Stimulated activated effector memory CD8-positive, alpha-beta T cell treated with anti-CD3 and anti-CD28 coated beads, Interleukin-12 subunit alpha, Interleukin-12 subunit beta, amount 100 ng/mL, for 72 hours (primary cell): ENCODE measurements at regions not wholly inside any gene's neighbourhood (a gene's known extent, or its start where the extent isn't known, plus 50 kb on each side); places are given as distances from the start of the nearest gene placed in this dataset.
"Not testable (repeated sequence)": the region's sequence is repeated elsewhere in the genome, so short reads cannot be mapped to it uniquely, and the experiment has no call there.

Experiments used
- ATAC-seq: fragments of 150-1000 bp; cut with Tn5 transposase; 2 replicates; pipeline ENCODE4 v1.10.0; 2021
- DNase-seq, 2 donors: peaks; one replicate each; pipeline ENCODE4 v3.0.0; 2021 to 2022; ENCODE audit warnings: low spot score in 2 of 2
- H3K27ac Mint-ChIP-seq: one replicate; pipeline ENCODE4 v1.8.0; 2022; ENCODE audit warnings: mild to moderate bottlenecking, mixed read lengths
- H3K36me3 Mint-ChIP-seq: one replicate; pipeline ENCODE4 v1.8.0; 2022; ENCODE audit warnings: mild to moderate bottlenecking, mixed read lengths
- H3K4me1 Mint-ChIP-seq: one replicate; pipeline ENCODE4 v1.8.0; 2022; ENCODE audit warnings: mixed read lengths
- H3K4me3 Mint-ChIP-seq: one replicate; pipeline ENCODE4 v1.8.0; 2022; ENCODE audit warnings: mild to moderate bottlenecking, mixed read lengths
- H3K9me3 Mint-ChIP-seq: one replicate; pipeline ENCODE4 v1.8.0; 2022; ENCODE audit warnings: mixed read lengths

DNA sequence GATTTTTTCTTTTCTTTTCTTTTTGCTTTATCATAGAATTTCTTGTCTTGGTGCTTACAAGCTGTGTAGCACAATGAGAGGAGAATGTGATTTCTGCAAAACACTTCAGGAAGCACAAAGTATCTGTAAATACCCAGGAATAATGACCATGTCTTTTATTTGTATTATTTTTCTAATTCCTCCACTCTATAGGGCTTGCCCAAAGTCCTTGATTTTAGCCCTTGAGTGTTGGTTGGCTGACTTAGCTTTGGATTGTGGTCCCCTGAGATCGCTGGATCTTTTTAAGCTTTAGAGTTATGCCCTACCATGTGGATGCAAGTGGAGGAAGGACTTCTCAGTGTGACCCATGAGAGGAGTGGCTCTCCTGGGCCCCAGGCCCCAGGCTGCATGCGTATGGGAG is 52.2 kb downstream of the HOXC4 start:
- H3K27ac Mint-ChIP-seq, H3K36me3 Mint-ChIP-seq, H3K4me1 Mint-ChIP-seq, DNase-seq, H3K9me3 Mint-ChIP-seq, ATAC-seq, H3K4me3 Mint-ChIP-seq: not testable (repeated sequence)

DNA sequence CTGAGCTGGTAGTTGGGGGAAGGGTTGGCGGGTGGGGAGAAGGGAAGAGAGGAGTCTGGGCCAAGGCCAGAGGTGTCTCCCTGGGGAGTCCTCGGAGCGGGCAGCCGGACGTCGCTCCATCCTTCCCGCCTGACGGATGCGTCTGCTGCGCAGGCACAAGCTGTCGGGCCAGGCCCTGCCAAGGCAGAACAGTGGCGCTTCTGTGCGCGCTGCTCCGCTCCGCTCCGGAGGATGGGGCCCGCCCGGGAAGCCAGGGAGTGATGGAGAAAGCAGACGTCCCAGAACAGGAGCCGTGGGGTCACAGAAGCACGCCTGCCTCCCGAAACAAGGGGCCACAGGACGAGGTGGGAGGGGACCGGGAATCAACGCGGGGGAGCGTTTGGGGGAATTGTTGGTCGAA is 52.6 kb downstream of the HOXC4 start:
- H3K4me3 Mint-ChIP-seq, H3K9me3 Mint-ChIP-seq, ATAC-seq, H3K27ac Mint-ChIP-seq, DNase-seq, H3K4me1 Mint-ChIP-seq, H3K36me3 Mint-ChIP-seq: not testable (repeated sequence)

DNA sequence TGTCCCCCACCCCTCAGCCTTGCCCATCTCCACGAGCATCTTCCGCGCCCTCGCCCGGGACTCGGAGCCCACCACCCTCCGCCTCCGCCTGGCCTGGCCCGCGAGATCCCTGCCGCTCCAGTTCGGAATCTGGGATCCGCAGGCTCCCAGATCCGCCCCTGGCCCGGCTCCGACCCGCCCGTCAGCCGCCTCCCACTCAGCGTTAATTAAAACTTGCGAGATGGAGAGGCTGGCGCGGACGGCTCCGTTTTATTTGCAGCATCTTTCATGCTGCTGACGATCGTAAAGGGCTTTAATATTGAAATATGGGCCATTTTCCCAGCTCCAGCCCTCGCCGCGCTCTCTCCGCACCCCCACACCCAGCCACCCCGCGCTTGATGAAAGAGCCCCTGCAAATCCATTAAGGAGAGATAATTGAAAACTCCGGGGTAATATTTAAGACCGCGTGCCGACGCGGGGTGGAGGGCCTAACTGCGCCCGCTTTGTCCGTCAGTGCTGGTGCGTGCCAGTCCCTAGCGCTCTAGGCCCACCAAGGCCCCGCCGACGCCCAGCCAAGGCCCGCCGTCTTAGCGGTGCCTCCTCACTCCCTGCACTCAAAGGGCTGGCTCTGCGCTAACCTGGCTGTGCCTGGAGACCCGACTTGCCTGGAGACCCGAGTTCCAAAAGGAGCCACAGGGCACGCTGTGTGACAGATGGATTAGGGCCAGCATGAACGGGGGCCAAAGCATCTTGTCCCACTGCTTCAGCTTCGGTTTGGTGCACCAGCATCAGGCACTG is 53.4 kb downstream of the HOXC4 start:
- not testable (repeated sequence) for DNase-seq, H3K4me1 Mint-ChIP-seq, ATAC-seq, H3K36me3 Mint-ChIP-seq, H3K4me3 Mint-ChIP-seq, H3K27ac Mint-ChIP-seq, H3K9me3 Mint-ChIP-seq

DNA sequence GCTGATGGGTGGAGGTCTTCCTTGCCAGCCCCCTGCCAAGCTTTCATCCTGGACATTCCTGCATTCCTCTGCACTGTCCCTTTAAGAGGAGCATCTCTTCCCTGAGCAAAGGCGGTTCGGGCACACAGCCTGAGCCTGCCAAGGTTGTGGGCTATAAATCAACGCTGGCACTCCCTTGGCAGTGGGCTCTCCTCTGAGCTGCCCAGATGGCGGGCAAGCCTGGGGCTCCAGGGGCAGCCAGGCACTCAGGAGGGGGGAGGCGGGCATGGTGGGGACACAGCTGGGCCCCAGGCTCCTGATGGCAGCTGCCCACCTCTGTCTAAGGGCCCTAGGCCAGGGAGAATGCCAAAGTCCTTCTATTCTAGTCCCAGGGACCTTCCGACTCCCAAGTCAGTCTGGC is 58.7 kb downstream of the HOXC4 start:
- H3K9me3 Mint-ChIP-seq, ATAC-seq, H3K4me1 Mint-ChIP-seq, H3K36me3 Mint-ChIP-seq, H3K4me3 Mint-ChIP-seq, H3K27ac Mint-ChIP-seq, DNase-seq: not testable (repeated sequence)

DNA sequence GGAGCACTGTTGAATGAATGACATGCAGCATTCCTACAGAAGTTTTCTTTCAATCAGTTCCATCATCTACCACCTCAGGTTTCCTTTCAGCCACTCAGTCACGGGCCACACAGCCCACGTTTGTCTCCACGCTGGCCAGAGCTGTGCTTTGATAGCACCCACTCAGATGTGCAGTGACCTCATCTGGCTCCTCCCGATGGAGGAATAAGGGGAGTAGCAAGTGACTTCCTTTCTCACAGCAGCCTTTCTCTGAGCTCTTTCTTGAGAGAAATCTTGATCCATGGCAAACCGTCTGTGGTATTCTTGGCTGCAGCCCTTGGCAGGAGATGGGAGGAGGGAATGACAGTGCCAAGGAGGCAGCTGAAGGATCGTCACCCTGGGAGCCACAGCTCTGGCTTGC is 62.4 kb downstream of the HOXC4 start:
- DNase-seq, H3K36me3 Mint-ChIP-seq, ATAC-seq, H3K4me1 Mint-ChIP-seq, H3K4me3 Mint-ChIP-seq, H3K9me3 Mint-ChIP-seq: not testable (repeated sequence)
- H3K27ac Mint-ChIP-seq = peak overlapping the region; percentile 17

DNA sequence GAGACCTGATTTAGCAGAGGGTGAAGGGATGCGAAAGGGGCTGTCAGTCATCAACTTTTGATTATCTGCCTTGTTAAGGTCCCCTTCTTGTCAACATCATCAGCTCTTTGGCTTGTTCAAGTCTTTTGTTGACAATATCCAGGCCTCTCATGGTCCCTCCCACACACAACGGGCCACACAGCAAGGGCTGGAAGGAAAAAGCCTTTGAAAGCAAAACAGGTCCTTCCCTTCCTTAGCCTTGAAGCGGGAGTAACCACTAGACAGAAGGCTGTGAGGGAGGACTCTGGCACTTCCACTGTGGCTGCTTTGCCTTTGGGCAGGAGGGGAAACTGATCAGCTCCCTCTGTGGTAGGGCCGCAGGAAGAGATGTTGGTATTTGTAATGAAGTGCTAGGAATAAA is 63.8 kb downstream of the HOXC4 start:
- H3K4me1 Mint-ChIP-seq, H3K27ac Mint-ChIP-seq, H3K4me3 Mint-ChIP-seq, H3K36me3 Mint-ChIP-seq, DNase-seq, H3K9me3 Mint-ChIP-seq, ATAC-seq: not testable (repeated sequence)

DNA sequence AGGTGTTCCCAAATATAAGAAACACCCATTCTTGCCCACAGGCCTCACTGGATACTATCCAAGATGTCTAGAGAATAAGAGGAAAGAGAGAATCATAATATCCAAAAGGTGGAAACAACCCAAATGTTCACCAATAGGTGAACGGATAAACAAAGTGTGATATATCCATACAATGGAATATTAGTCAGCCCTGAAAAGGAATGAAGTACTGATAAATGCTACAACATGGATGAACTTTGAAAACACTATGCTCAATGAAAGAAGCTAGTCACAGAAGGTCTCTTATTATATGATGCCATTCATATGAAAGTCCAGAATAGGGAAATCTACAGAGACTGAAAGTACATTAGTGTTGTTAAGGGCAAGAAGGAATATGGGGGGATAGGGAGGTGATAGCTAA is 65.4 kb downstream of the HOXC4 start:
- H3K9me3 Mint-ChIP-seq, ATAC-seq: not testable (repeated sequence)

DNA sequence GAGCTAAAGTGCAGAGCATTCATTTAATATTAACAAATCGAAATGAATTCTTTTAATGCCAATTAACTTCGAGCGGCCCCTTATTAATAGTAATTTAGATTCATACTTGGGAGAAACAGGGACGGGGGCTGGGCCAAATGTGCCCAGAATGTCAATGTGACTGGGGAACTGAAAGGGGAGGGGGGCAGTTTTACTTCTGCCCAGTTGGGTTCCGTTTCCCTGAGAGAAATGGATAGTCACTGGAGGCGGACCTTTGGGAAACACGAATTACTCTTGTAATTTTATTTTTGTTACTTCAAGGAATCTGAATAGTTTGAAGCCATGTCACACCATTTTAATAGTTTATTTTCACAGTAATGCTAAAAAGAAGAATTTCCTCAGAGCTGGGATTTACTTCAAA is 64.8 kb downstream of the SMUG1 start:
- ATAC-seq, H3K9me3 Mint-ChIP-seq, H3K4me3 Mint-ChIP-seq, H3K36me3 Mint-ChIP-seq, H3K27ac Mint-ChIP-seq, DNase-seq: not testable (repeated sequence)
- H3K4me1 Mint-ChIP-seq = peaks cover 24% of the 10 kb centered on the region

More for the DNA sequence above, 65.4 kb downstream of the HOXC4 start:
- H3K27ac Mint-ChIP-seq, H3K4me1 Mint-ChIP-seq, H3K4me3 Mint-ChIP-seq, H3K36me3 Mint-ChIP-seq, DNase-seq: not testable (repeated sequence)

DNA sequence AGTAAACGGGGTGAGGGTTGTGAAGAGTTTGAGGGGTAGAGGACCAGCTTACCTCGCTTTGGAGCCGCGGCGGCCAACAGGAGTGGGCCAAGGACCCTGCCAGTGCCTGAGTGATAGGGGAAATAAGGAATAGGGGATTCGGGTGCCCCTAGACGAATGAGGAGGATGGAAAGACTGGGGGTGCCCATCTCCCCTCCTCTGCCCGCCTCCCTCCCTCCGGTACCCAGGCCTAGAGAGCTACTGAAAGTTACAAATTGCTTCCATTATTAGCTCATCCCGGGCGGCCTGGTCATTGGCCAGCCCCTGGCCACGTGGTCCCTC is 63.1 kb downstream of the SMUG1 start:
- H3K27ac Mint-ChIP-seq, H3K36me3 Mint-ChIP-seq, DNase-seq, H3K9me3 Mint-ChIP-seq: not testable (repeated sequence)
- Mint-ChIP-seq H3K4me1 (peaks cover 24% of the 10 kb centered on the region), H3K4me3 (peak overlapping the region; percentile 69)
- ATAC-seq = peak; percentile 26

DNA sequence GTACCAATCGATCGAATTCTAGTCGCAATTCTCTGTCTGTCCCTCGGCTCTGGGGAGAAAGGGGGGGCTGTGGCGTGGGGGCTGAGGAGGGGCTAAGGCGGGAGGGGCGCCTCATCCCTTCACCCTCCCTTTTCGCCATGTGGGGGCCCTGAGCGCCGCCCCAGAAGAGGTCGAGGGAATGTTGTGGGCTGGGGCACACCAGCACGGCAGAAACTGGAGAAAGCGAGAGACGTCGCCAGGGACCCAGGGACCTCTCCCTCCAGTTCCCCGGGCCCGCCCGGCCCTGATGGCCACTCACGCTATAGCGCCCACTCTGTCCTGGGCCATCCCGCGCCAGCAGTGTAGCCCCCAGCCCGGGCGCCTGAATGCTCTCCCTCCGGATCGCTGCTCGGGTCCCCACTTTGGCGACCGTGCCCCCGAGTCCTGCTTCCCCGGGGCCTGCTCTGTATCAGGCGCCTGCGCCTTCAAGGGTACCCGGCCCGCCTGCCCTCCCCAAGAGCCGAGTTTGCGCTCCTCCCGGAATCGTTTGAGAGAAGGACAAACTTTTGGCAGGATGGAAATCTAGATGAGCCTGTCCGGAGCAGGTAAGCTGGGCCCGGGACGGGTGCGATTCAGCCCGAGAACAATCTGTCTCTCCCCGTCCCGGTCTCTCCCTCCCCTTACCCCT is 62.6 kb downstream of the SMUG1 start:
- Mint-ChIP-seq H3K4me3 (peak overlapping the region; percentile 69), H3K36me3 (no peaks in the 10 kb centered on the region), H3K27ac (peak overlapping the region; percentile 6), H3K4me1 (peaks cover 24% of the 10 kb centered on the region), H3K9me3 (no peaks in the 10 kb centered on the region)
- ATAC-seq (peak; percentile 58), DNase-seq (no peak)

DNA sequence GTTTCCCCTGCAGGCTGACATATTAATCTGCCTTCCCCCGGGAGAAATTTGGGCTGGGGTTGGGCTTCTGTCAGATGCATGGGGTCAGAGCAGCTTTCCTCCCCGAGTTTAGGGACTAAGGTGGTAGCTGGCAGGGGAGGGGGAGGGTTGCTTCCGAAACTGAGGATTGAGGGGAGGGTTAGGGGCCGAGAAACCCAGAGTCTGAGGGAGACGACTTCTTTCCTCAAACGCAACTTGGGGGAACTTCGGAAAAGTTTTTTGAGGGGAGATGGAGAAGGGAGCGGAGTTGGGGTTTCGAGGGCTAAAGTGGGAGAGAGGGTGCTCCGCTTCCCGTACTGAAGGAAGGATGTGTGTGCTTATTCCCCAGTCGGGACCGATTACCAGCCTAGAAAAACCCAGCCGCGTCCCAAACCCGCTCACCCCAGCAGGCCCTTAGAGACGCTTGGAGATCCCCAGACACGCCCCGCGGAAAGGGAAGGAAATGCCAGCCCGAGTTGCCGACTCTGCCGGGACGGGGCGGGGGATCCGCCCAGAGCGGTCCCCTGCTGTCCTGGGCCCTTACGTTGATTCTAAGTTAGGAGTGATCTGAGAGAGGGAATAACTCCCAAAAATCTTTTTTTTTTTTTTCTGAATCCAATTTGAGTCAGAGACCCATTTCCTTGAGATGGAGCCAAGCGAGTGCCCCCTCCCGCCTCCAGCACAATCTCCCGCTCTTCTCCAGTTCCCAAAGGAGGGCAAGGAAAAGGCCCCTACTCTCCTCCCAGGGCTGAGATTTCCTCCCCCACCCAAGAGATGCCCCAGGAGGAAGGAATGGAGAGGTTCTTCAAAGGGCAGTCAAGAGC is 61.9 kb downstream of the SMUG1 start:
- DNase-seq = no peak
- peaks cover 24% of the 10 kb centered on the region for H3K4me1 Mint-ChIP-seq
- H3K4me3 Mint-ChIP-seq = peak overlapping the region; percentile 69

DNA sequence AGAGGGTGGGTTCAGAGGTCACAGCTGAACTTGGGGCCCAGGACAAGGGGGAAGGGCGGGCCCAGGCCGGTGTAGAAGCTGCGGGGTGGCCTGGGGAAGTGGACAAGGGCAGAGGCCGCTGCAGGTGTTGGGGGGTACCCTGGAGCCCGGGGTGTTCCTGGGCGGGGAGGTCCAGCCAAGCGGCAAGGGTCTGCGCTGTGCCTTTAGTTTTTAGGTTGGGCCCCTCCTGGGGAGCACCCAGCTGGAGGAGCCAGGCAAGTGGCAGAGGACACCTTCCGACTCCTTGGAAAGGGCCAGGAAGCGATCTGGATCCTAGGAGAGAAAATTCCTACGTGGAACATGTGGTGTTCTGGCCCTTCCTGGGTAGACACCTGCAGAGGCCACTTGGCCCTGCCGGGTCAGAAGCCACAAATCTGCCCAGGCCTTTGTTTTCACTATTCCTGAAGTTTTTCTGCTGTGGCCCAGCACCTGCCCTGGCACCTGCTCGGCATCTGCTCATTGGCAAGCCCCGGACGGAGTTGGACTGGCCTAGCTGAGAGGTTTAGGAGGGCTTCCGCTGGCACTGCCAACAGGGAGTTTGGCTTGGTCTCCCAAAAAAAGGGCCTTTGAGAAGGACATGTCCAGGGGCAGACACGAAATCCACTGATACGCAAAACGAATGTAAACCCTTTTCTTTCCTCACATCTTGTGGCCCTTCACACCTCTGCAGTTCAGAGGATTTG is 61.1 kb downstream of the SMUG1 start:
- peaks cover 24% of the 10 kb centered on the region for H3K4me1 Mint-ChIP-seq
- H3K36me3 Mint-ChIP-seq = no peaks in the 10 kb centered on the region
- ATAC-seq = no peak
- H3K27ac Mint-ChIP-seq = peak overlapping the region; percentile 6
- no peaks in the 10 kb centered on the region for H3K9me3 Mint-ChIP-seq
- no peak for DNase-seq
- H3K4me3 Mint-ChIP-seq = peak overlapping the region; percentile 69

More for the DNA sequence above, 61.9 kb downstream of the SMUG1 start:
- ATAC-seq = peak; percentile 32
- H3K36me3 Mint-ChIP-seq = no peaks in the 10 kb centered on the region
- peak overlapping the region; percentile 6 for H3K27ac Mint-ChIP-seq
- H3K9me3 Mint-ChIP-seq = no peaks in the 10 kb centered on the region

DNA sequence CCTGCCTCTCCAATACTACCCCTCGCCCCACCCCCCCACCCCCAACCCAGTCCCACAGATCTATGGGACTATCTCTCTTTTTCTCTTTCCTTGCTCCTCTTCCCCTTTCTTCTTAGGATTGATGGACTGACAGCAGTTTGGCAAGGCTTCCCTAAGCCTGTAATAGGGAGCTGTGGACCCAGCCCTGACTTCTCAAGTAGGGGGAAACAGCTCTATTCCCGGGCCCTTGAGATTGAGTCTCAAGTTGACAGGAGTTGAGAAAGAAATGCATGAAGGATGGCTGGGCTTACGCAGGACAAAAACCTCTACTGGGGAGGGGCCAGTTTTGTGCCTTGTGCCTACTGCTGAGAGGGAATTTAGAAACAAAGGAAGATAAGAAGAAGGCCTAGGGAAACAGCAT is 60.4 kb downstream of the SMUG1 start:
- Mint-ChIP-seq H3K4me3 (no peak overlapping the region), H3K27ac (no peak overlapping the region), H3K9me3 (no peaks in the 10 kb centered on the region), H3K4me1 (peaks cover 24% of the 10 kb centered on the region), H3K36me3 (no peaks in the 10 kb centered on the region)
- no peak for DNase-seq
- ATAC-seq = no peak

DNA sequence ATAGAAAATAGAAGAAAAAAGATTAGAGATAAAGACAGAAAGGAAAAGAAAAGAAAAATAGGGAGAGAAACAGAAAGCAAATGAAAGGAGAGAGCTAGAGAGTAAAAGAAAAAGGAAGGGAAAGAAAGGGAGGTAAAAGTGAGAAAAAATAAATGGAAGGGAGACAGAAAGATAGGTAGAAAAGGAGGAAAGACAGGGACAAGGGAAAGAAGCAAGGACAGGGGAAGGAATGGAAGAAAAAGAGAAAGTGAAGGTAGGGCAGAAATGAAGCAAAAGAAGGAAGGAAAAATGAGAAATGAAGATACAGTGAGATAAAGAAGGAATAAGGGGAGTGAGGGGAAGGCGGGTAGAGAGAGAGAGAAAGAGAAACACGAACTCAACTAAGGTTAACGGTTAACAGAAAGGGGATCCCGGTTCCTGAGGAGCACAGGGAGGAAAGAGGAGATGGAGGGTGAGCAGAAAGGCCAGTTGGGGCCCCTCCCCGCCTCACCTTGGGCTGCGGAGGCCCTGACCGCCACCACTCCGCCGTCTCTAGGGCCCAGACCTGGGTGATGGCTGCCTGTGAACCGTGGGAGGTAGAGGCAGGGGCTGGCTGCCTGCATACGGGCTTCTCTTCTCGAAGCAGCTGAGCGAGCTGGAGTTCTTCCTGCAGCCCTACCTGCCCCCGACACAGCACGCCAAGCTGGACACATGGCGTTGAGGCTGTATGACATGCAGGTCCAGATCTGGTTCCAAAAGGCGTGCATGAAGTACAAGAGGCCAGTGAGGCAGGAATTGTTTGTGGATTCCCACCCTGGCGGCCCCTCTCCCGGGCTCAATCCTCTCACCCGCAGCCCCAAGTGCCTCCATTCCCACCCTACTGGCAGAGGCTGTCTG is 59.5 kb downstream of the SMUG1 start:
- no peak overlapping the region for H3K27ac Mint-ChIP-seq
- no peak for DNase-seq
- H3K36me3 Mint-ChIP-seq = no peaks in the 10 kb centered on the region
- H3K4me1 Mint-ChIP-seq = peaks cover 24% of the 10 kb centered on the region
- no peak overlapping the region for H3K4me3 Mint-ChIP-seq
- ATAC-seq = no peak
- no peaks in the 10 kb centered on the region for H3K9me3 Mint-ChIP-seq
